SH-SY5Y (cell line): ENCODE measurements at regions not wholly inside any gene's neighbourhood (a gene's known extent, or its start where the extent isn't known, plus 50 kb on each side); places are given as distances from the start of the nearest gene placed in this dataset.

Experiments used
- GATA2 ChIP-seq: IDR thresholded peaks from 2 replicates; pipeline ENCODE4 v1.6.1; 2011; ENCODE audit warnings: mild to moderate bottlenecking, low read depth, low read length
- GATA3 ChIP-seq: IDR thresholded peaks from 2 replicates; pipeline ENCODE4 v1.6.1; 2011; ENCODE audit warnings: low read depth, mild to moderate bottlenecking, low read length, moderate library complexity

DNA sequence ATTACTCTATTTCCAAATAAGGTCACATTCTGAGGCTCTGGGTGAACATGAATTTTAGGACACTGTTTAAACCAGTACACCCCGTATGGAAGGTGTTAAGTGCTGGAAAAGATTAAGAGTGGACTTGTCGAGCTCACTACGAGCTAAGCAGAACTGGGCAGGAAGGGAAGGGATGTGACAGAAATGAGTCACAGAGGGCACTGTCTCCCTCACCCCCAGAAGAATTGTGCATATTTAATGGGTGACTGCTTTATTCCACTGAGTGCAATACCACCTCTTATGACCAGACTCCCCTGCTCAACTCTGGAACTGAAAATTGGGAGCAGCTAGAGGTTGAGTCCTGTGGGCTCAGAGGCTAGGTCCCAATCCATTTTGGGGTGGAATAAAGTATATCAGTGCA, 187.4 kb upstream of the RPS6KA3 start:
- TF ChIP-seq GATA2: no peak
- no peak for TF ChIP-seq GATA3
